DOHH2 (cell line): ENCODE measurements at regions not wholly inside any gene's neighbourhood (a gene's known extent, or its start where the extent isn't known, plus 50 kb on each side); places are given as distances from the start of the nearest gene placed in this dataset.

ENCODE experiments used
- H3F3A ChIP-seq: fragments of 200-600 bp; sonication (generic), shearing (Covaris generic); 2 replicates; pipeline ENCODE4 v1.6.0; 2016; ENCODE audit warnings: antibody characterized with exemption, mild to moderate bottlenecking; ENCODE audit not compliant: control insufficient read depth, insufficient read depth
- H3K27ac ChIP-seq: fragments of 200-600 bp; sonication (generic); 2 replicates; pipeline ENCODE4 v1.5.1; 2014; ENCODE audit warnings: low read depth, mild to moderate bottlenecking, low read length, moderate library complexity
- H3K27me3 ChIP-seq: fragments of 200-600 bp; sonication (generic); 2 replicates; pipeline ENCODE4 v1.6.1; 2014; ENCODE audit warnings: mild to moderate bottlenecking, low read length, mixed read lengths; ENCODE audit not compliant: control insufficient read depth
- H3K36me3 ChIP-seq: fragments of 200-600 bp; sonication (generic); 2 replicates; pipeline ENCODE4 v1.6.1; 2014; ENCODE audit warnings: mild to moderate bottlenecking, low read length, moderate library complexity, mixed read lengths; ENCODE audit not compliant: control insufficient read depth
- H3K4me1 ChIP-seq: fragments of 200-600 bp; sonication (generic); 2 replicates; pipeline ENCODE4 v1.6.1; 2014; ENCODE audit warnings: mild to moderate bottlenecking, low read length, mixed read lengths; ENCODE audit not compliant: control insufficient read depth
- H3K4me2 ChIP-seq: fragments of 200-600 bp; sonication (generic); 2 replicates; pipeline ENCODE4 v1.6.0; 2014; ENCODE audit warnings: mild to moderate bottlenecking, low read length, moderate library complexity
- H3K4me3 ChIP-seq: fragments of 200-600 bp; sonication (generic); 2 replicates; pipeline ENCODE4 v1.5.1; 2014; ENCODE audit warnings: mild to moderate bottlenecking, low read length, mixed read lengths
- H3K79me2 ChIP-seq: fragments of 200-600 bp; sonication (generic); 2 replicates; pipeline ENCODE4 v1.6.1; 2014; ENCODE audit warnings: mild to moderate bottlenecking, low read length, mixed read lengths; ENCODE audit not compliant: control insufficient read depth
- H3K9me2 ChIP-seq: fragments of 200-600 bp; sonication (generic); replicated peaks from 2 replicates; pipeline ENCODE4 v1.6.1; 2014; ENCODE audit warnings: mild to moderate bottlenecking, low read length, mixed read lengths; ENCODE audit not compliant: control insufficient read depth
- H3K9me3 ChIP-seq: fragments of 200-600 bp; sonication (generic); 2 replicates; pipeline ENCODE4 v1.6.1; 2014; ENCODE audit warnings: antibody characterized with exemption, low read length, mixed read lengths; ENCODE audit not compliant: control insufficient read depth, insufficient read depth
- H4K20me1 ChIP-seq: fragments of 200-600 bp; sonication (generic); 2 replicates; pipeline ENCODE4 v1.6.0; 2014; ENCODE audit warnings: low read depth, mild to moderate bottlenecking, antibody characterized with exemption, low read length, moderate library complexity; ENCODE audit not compliant: control insufficient read depth, insufficient read depth
- EZH2phosphoT487 ChIP-seq: fragments of 200-600 bp; sonication (generic); IDR thresholded peaks from 2 replicates; pipeline ENCODE4 v1.6.1; 2017; ENCODE audit warnings: borderline replicate concordance, mild to moderate bottlenecking, antibody characterized with exemption, low read length, moderate library complexity, mixed read lengths
- TF ChIP-seq, protein P1 (sequence below): fragments of 200-600 bp; sonication (generic); IDR thresholded peaks from one replicate; pipeline ENCODE4 v1.5.1; 2014; ENCODE audit warnings: antibody characterized with exemption, mild to moderate bottlenecking, low read depth, low read length; ENCODE audit not compliant: poor library complexity, severe bottlenecking

DNA sequence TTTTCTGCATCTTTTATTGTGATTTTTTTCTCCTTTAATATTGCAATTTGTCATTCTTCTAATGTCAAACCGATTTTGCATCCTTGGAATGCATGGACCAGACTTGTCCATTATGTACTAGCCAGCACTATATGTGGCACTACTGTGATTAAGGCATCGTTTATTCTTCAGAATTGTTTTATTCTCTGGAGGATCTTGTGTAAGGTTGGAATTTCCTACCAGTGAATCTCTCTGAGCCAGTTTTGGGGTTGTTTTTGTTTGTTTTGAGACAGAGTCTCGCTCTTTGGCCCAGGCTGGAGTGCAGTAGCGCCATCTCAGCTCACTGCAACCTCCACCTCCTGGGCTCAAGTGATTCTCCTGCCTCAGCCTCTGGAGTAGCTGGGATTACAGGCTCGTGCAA lies 58.5 kb downstream of the IGLL5 start:
- peak overlapping the region; percentile 98 for H3K27ac ChIP-seq
- peaks cover 11% of the 10 kb centered on the region for H3F3A ChIP-seq
- no peaks in the 10 kb centered on the region for H3K36me3 ChIP-seq
- no peaks in the 10 kb centered on the region for H3K9me3 ChIP-seq
- H3K27me3 ChIP-seq, result no peaks in the 10 kb centered on the region
- H3K9me2 ChIP-seq, result no peaks in the 10 kb centered on the region
- H3K79me2 ChIP-seq, result peaks cover 6% of the 10 kb centered on the region
- peak overlapping the region; percentile 66 for H3K4me2 ChIP-seq
- H4K20me1 ChIP-seq, result no peaks in the 10 kb centered on the region
- H3K4me3 ChIP-seq, result peak overlapping the region; percentile 15
- no peak for TF ChIP-seq EZH2phosphoT487
- TF ChIP-seq, protein P1, sequence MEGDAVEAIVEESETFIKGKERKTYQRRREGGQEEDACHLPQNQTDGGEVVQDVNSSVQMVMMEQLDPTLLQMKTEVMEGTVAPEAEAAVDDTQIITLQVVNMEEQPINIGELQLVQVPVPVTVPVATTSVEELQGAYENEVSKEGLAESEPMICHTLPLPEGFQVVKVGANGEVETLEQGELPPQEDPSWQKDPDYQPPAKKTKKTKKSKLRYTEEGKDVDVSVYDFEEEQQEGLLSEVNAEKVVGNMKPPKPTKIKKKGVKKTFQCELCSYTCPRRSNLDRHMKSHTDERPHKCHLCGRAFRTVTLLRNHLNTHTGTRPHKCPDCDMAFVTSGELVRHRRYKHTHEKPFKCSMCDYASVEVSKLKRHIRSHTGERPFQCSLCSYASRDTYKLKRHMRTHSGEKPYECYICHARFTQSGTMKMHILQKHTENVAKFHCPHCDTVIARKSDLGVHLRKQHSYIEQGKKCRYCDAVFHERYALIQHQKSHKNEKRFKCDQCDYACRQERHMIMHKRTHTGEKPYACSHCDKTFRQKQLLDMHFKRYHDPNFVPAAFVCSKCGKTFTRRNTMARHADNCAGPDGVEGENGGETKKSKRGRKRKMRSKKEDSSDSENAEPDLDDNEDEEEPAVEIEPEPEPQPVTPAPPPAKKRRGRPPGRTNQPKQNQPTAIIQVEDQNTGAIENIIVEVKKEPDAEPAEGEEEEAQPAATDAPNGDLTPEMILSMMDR, result peak; percentile 30
- peaks cover 100% of the 10 kb centered on the region for H3K4me1 ChIP-seq

DNA sequence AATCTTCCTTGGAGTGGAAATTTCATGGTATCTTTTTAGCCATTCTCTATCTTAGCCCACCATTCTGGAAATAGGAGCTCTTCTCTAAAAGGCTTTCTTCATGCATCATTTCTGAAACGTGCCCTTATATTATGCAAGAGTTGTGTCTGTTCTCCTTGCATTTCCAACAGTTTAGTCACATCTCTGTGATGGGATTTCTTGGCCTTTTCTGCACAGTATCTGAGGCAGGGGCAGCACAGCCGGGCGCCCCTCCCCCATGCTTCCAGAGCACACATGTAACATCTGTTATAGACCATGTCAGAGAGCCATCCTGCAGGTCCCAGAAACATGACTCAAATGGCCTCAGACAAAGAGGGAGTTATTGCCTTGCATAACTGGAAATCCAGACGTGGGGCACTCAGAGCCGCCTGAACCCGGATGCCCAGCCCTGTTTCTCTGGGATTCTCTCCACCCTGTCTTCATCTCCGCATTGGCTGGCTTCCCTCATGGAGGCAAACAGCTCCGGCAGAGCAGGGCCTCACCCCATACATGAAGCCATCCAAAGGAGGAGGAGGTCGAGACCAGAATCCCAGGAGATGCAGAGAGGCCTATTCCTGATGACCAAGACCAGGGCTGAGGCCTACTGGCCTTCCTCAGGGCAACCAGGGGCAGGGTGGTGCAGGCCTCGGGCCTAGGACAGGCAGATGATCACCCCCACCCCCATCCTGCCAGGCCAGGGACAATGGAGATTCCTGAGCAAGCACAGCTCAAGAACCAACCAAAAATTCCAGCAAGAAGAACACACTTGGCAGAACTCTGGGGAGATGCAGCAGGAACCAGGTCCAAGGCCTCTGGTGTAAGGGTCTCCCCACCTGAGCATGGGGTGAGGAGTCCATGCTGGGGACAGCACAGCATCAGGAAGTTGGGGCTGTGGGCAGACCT lies 61.3 kb downstream of the IGLL5 start:
- peaks cover 3% of the 10 kb centered on the region for H3F3A ChIP-seq
- peaks cover 3% of the 10 kb centered on the region; the same call in 1 of the 2 replicates for H3K9me3 ChIP-seq
- H3K9me2 ChIP-seq, result no peaks in the 10 kb centered on the region
- H3K4me1 ChIP-seq, result peaks cover 100% of the 10 kb centered on the region
- TF ChIP-seq EZH2phosphoT487, result no peak
- TF ChIP-seq, protein P1, result no peak
- no peaks in the 10 kb centered on the region for H3K36me3 ChIP-seq
- no peaks in the 10 kb centered on the region for H3K79me2 ChIP-seq
- H3K4me3 ChIP-seq, result no peak overlapping the region
- no peaks in the 10 kb centered on the region for H4K20me1 ChIP-seq
- H3K4me2 ChIP-seq, result no peak overlapping the region
- no peaks in the 10 kb centered on the region for H3K27me3 ChIP-seq
- no peak overlapping the region for H3K27ac ChIP-seq

- H3K9me3 ChIP-seq, result peaks cover 3% of the 10 kb centered on the region; the same call in 1 of the 2 replicates
- H3K4me3 ChIP-seq, result no peak overlapping the region
- peak overlapping the region; percentile 27 for H3K27ac ChIP-seq
- H3K27me3 ChIP-seq, result no peaks in the 10 kb centered on the region
- no peaks in the 10 kb centered on the region for H3K9me2 ChIP-seq
- H4K20me1 ChIP-seq, result no peaks in the 10 kb centered on the region
- peaks cover 8% of the 10 kb centered on the region for H3F3A ChIP-seq
- H3K4me2 ChIP-seq, result no peak overlapping the region
- TF ChIP-seq EZH2phosphoT487, result no peak
- TF ChIP-seq, protein P1, result no peak
- peaks cover 97% of the 10 kb centered on the region for H3K4me1 ChIP-seq
- no peaks in the 10 kb centered on the region for H3K36me3 ChIP-seq
- no peaks in the 10 kb centered on the region for H3K79me2 ChIP-seq
These were observed 62.3 kb downstream of the IGLL5 start for GRCh38 chr22:22949953-22950352.
